K562 (cell line): ENCODE measurements at regions not wholly inside any gene's neighbourhood (a gene's known extent, or its start where the extent isn't known, plus 50 kb on each side); places are given as distances from the start of the nearest gene placed in this dataset.

Source experiments
- ATAC-seq: fragments of 200-7000 bp; cut with Tn5 transposase; 3 replicates; pipeline ENCODE4 v1.9.1; 2020; ENCODE audit warnings: moderate library complexity
- BruUV-seq: library from RNA; stranded (reverse); fragments of 400-500 nt; replicated peaks from 2 replicates; lab custom pipeline; 2021; lab: Mats Ljungman, UMichigan
- CTCF ChIA-PET: fragments of 300-600 bp; formaldehyde crosslinking; extraction: SDS; loops from one replicate; lab custom pipeline; 2021; ENCODE audit warnings: low intra/inter-chr PET ratio; lab: Yijun Ruan, JAX
- POLR2A ChIA-PET: fragments of 300-600, 350-650 bp; sonication (Branson Sonifier 250); formaldehyde crosslinking; extraction: SDS; loops from one replicate; lab custom pipeline; 2021; ENCODE audit warnings: antibody characterized with exemption, inconsistent platforms; lab: Yijun Ruan, JAX
- DNase-seq, 4 experiments: peaks; one replicate each; pipeline versions ENCODE4 v3.0.0 to v3.0.0-alpha.2; 2011 to 2018; ENCODE audit warnings: low spot score in 3 of 4, mixed read lengths in 3 of 4; ENCODE audit errors: extremely low read depth in 1 of 4
- FAIRE-seq: peaks from 2 replicates; lab custom pipeline; 2011; peaks lifted over from hg19 to GRCh38; lab: Jason Lieb, UNC
- H2AFZ ChIP-seq: 2 replicates; pipeline ENCODE4 v1.6.0; 2011; ENCODE audit warnings: low read depth, low read length, control low read depth, inconsistent platforms
- H3K27ac ChIP-seq: fragments of 200-600 bp; 3 replicates; pipeline ENCODE4 v1.8.0; 2011; ENCODE audit warnings: low read depth, mild to moderate bottlenecking, control low read depth, inconsistent platforms, low read length, moderate library complexity, mixed read lengths; ENCODE audit errors: extremely low read depth
- H3K27me3 ChIP-seq, 2 experiments: fragments of 300-600 bp in 1 of 2; 2 replicates in 1 of 2; 3 replicates in 1 of 2; pipeline versions ENCODE4 v1.6.0 to v1.8.0; 2011; ENCODE audit warnings: inconsistent platforms in 2 of 2, low read length in 2 of 2, mild to moderate bottlenecking in 1 of 2, mixed read lengths in 1 of 2, moderate library complexity in 1 of 2; ENCODE audit not compliant: control insufficient read depth in 2 of 2, insufficient read depth in 2 of 2
- H3K36me3 ChIP-seq: fragments of 300-600 bp; 3 replicates; pipeline ENCODE4 v1.8.0; 2011; ENCODE audit warnings: mild to moderate bottlenecking, low read length, inconsistent platforms; ENCODE audit not compliant: control insufficient read depth, insufficient read depth
- H3K4me1 ChIP-seq, 2 experiments: fragments of 200-600 bp in 1 of 2; replicated peaks in 1 of 2; 2 replicates in 1 of 2; 3 replicates in 1 of 2; pipeline versions ENCODE4 v1.5.1 to v1.8.0; 2011; ENCODE audit warnings: inconsistent platforms in 2 of 2, low read length in 2 of 2, mild to moderate bottlenecking in 1 of 2, mixed read lengths in 1 of 2, moderate library complexity in 1 of 2; ENCODE audit not compliant: control insufficient read depth in 2 of 2, insufficient read depth in 2 of 2
- H3K4me2 ChIP-seq: 2 replicates; pipeline ENCODE4 v1.6.1; 2011; ENCODE audit warnings: low read length, control low read depth, inconsistent platforms, mixed read lengths; ENCODE audit not compliant: insufficient read depth
- H3K4me3 ChIP-seq: fragments of 200-600 bp; sonication (generic), shearing (Covaris generic); 2 replicates; pipeline ENCODE4 v1.5.1; 2016; ENCODE audit warnings: control low read depth, inconsistent platforms
- H3K79me2 ChIP-seq: fragments of 200-600 bp; 3 replicates; pipeline ENCODE4 v1.8.0; 2011; ENCODE audit warnings: low read length, inconsistent platforms; ENCODE audit not compliant: control insufficient read depth, insufficient read depth
- H3K9ac ChIP-seq, 2 experiments: 2 replicates each; pipeline versions ENCODE4 v1.6.0 to v1.6.1; 2011; ENCODE audit warnings: low read depth in 2 of 2, low read length in 2 of 2, control low read depth in 1 of 2, inconsistent platforms in 1 of 2, mild to moderate bottlenecking in 1 of 2, mixed read lengths in 1 of 2; ENCODE audit not compliant: insufficient read depth in 1 of 2
- H3K9me1 ChIP-seq: one replicate; pipeline ENCODE4 v1.6.0; 2011; ENCODE audit warnings: inconsistent platforms, mild to moderate bottlenecking, low read length, moderate library complexity; ENCODE audit not compliant: control insufficient read depth, insufficient read depth
- H3K9me3 ChIP-seq: replicated peaks from 2 replicates; pipeline ENCODE4 v1.5.1; 2011; ENCODE audit warnings: low read depth, low read length, inconsistent platforms; ENCODE audit not compliant: control insufficient read depth, insufficient read depth
- H4K20me1 ChIP-seq: replicated peaks from 2 replicates; pipeline ENCODE4 v1.6.1; 2011; ENCODE audit warnings: low read length, inconsistent platforms, mixed read lengths; ENCODE audit not compliant: control insufficient read depth, insufficient read depth
- ATF1 ChIP-seq, 2 experiments: fragments of 450-650 bp in 1 of 2; IDR thresholded peaks; 2 replicates each; pipeline ENCODE4 v1.6.1; 2016; ENCODE audit warnings: missing compliant biosample characterization in 1 of 2, missing genetic modification characterization in 1 of 2
- BMI1 ChIP-seq: fragments of 150-350 bp; IDR thresholded peaks from 2 replicates; pipeline ENCODE4 v1.6.1; 2014; ENCODE audit warnings: low read length
- E2F4 ChIP-seq: sonication (generic); formaldehyde crosslinking; IDR thresholded peaks from 2 replicates; pipeline ENCODE4 v1.8.0; 2022; ENCODE audit warnings: mild to moderate bottlenecking, low read depth, missing genetic modification reagents
- FIP1L1 ChIP-seq: fragments of 200-400 bp; formaldehyde crosslinking; IDR thresholded peaks from 2 replicates; pipeline ENCODE4 v1.6.1; 2018; ENCODE audit warnings: mild to moderate bottlenecking, low read depth, low read length; ENCODE audit not compliant: poor library complexity, severe bottlenecking
- FUS ChIP-seq: fragments of 200-400 bp; formaldehyde crosslinking; optimal IDR thresholded peaks from 2 replicates; pipeline ENCODE3; 2017; ENCODE audit warnings: low read depth, low read length
- HDGF ChIP-seq: fragments of 450-650 bp; IDR thresholded peaks from 2 replicates; pipeline ENCODE4 v1.6.1; 2016
- HLTF ChIP-seq: fragments of 450-650 bp; IDR thresholded peaks from 2 replicates; pipeline ENCODE4 v1.6.1; 2016
- KLF13 ChIP-seq: fragments of 450-650 bp; IDR thresholded peaks from 2 replicates; pipeline ENCODE4 v1.6.1; 2016; ENCODE audit warnings: missing genetic modification characterization, low read depth, mild to moderate bottlenecking, missing compliant biosample characterization, moderate library complexity, borderline replicate concordance
- MBD2 ChIP-seq: sonication (generic); IDR thresholded peaks from 2 replicates; pipeline ENCODE4 v1.6.1; 2016; ENCODE audit warnings: low read depth, borderline replicate concordance
- MYBL2 ChIP-seq, 2 experiments: fragments of 450-650 bp in 1 of 2; sonication (generic) in 1 of 2; formaldehyde crosslinking in 1 of 2; IDR thresholded peaks; 2 replicates each; pipeline versions ENCODE4 v1.6.1 to v1.8.1; 2017 to 2022; ENCODE audit warnings: borderline replicate concordance in 1 of 2, inconsistent platforms in 1 of 2, low read depth in 1 of 2, mild to moderate bottlenecking in 1 of 2, missing genetic modification reagents in 1 of 2, moderate library complexity in 1 of 2
- NR1H2 ChIP-seq: sonication (generic); formaldehyde crosslinking; IDR thresholded peaks from 2 replicates; pipeline ENCODE4 v1.4.0; 2020; ENCODE audit warnings: mild to moderate bottlenecking, missing genetic modification reagents
- SP1 ChIP-seq: sonication (generic); formaldehyde crosslinking; IDR thresholded peaks from 2 replicates; pipeline ENCODE4 v1.8.1; 2022; ENCODE audit warnings: mild to moderate bottlenecking, missing genetic modification reagents
- TRIM24 ChIP-seq, 2 experiments: fragments of 450-650 bp; IDR thresholded peaks; 2 replicates each; pipeline ENCODE4 v1.6.1; 2016
- ZNF12 ChIP-seq: sonication (generic); formaldehyde crosslinking; IDR thresholded peaks from 2 replicates; pipeline ENCODE4 v1.4.0; 2020; ENCODE audit warnings: mild to moderate bottlenecking, missing genetic modification reagents
- ZNF133 ChIP-seq: fragments of 250-450 bp; sonication (Bioruptor Pico); IDR thresholded peaks from 2 replicates; pipeline ENCODE4 v1.4.0; 2020; ENCODE audit warnings: mild to moderate bottlenecking
- WGBS: fragments of 100-300 bp; shearing (Covaris generic); methylation state at CpG from one replicate; pipeline ENCODE4 v1.1.6; 2016; ENCODE audit warnings: low coverage, mixed read lengths; ENCODE audit not compliant: insufficient coverage; ENCODE audit errors: missing lambda C conversion rate; 5-methylcytosine and 5-hydroxymethylcytosine counted together
- in situ Hi-C: fragments of 300-500 bp; cut with MboI; formaldehyde crosslinking; loops from 4 replicates; pipeline ENCODE4 v1.15.0; 2018; ENCODE audit warnings: inconsistent platforms, mixed read lengths
- intact Hi-C: fragments of 100-400 bp; cut with micrococcal nuclease; formaldehyde crosslinking; loops from 2 replicates; pipeline ENCODE4 v1.14.2; 2022
- TF ChIP-seq, protein P1 (sequence below): fragments of 250-450 bp; sonication (Bioruptor Pico); IDR thresholded peaks from 2 replicates; pipeline ENCODE4 v1.4.0; 2020; ENCODE audit warnings: mild to moderate bottlenecking, moderate library complexity, borderline replicate concordance
- TF ChIP-seq, protein P2 (sequence below): sonication (generic); formaldehyde crosslinking; IDR thresholded peaks from 2 replicates; pipeline ENCODE4 v1.8.0; 2023; ENCODE audit warnings: mild to moderate bottlenecking, missing genetic modification reagents

DNA sequence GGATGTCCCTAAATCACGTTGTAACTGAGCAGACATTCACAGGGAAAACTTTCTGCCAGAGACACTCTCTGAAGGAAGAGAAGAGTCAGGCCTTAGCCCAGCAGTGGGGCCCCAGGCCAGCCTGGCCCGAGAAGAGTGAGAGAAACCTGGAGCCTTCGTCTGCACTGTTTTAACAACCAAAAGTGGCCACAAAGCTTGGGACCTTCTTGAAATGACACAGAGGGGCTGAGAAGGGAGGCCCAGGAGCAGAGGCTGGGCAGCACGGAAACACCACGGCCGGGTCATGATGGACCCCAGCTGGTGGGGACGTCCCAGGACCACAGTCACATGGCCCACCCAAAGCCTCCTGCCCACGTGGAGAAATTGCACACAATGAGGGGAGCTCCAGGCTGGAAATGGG, 126.8 kb upstream of the THBS2 start:
- H4K20me1 ChIP-seq = no peaks in the 10 kb centered on the region
- no peak overlapping the region for H2AFZ ChIP-seq
- no peaks in the 10 kb centered on the region for H3K79me2 ChIP-seq
- in situ Hi-C loops = no loop called here
- no peak for ATAC-seq
- H3K4me2 ChIP-seq = no peak overlapping the region
- H3K4me1 ChIP-seq = no peaks in the 10 kb centered on the region
- no peak overlapping the region for H3K27ac ChIP-seq
- H3K27me3 ChIP-seq = peaks cover 25 to 49% of the 10 kb centered on the region in 2 experiments; a peak in 4 of 5 replicates
- FAIRE-seq = no peak
- 2% methylated on average over 8 of the region's 8 CpGs for WGBS
- intact Hi-C loops = no loop called here
- H3K9me1 ChIP-seq = no peaks in the 10 kb centered on the region
- ChIA-PET CTCF (no interaction called here), POLR2A (interaction anchor here (1.0 kb wide), 1 partner anchor 26 kb away, joined by 4 read pairs; no protein-coding TSS in a partner anchor)
- H3K9ac ChIP-seq = peak overlapping the region in 1 of 2 experiments; percentile 50; a peak in 1 of 4 replicates
- no peaks in the 10 kb centered on the region for H3K36me3 ChIP-seq
- no peak overlapping the region for H3K4me3 ChIP-seq
- H3K9me3 ChIP-seq = no peaks in the 10 kb centered on the region
- no peak for DNase-seq
- BruUV-seq = no TSS peak
- TF ChIP-seq FUS (no peak), E2F4 (CRISPR knock-in tag) (no peak), BMI1 (no peak), ZNF12 (CRISPR knock-in tag) (no peak), SP1 (CRISPR knock-in tag) (no peak), ZNF133 (CRISPR knock-in tag) (no peak), HLTF (no peak), HDGF (no peak), KLF13 (tag) (no peak), NR1H2 (CRISPR knock-in tag) (no peak), ATF1 (CRISPR knock-in tag; IDR thresholded peaks at IDR 0.05) (no peak), ATF1 (tag; IDR thresholded peaks at IDR 0.05) (no peak), FIP1L1 (no peak), MYBL2 (IDR thresholded peaks at IDR 0.05; ENCODE audit: low read depth) (no peak), MYBL2 (CRISPR knock-in tag; IDR thresholded peaks at IDR 0.05; ENCODE audit: borderline replicate concordance) (no peak), TRIM24 (IDR thresholded peaks at IDR 0.05) (no peak), MBD2 (no peak)
- TF ChIP-seq, protein P1, sequence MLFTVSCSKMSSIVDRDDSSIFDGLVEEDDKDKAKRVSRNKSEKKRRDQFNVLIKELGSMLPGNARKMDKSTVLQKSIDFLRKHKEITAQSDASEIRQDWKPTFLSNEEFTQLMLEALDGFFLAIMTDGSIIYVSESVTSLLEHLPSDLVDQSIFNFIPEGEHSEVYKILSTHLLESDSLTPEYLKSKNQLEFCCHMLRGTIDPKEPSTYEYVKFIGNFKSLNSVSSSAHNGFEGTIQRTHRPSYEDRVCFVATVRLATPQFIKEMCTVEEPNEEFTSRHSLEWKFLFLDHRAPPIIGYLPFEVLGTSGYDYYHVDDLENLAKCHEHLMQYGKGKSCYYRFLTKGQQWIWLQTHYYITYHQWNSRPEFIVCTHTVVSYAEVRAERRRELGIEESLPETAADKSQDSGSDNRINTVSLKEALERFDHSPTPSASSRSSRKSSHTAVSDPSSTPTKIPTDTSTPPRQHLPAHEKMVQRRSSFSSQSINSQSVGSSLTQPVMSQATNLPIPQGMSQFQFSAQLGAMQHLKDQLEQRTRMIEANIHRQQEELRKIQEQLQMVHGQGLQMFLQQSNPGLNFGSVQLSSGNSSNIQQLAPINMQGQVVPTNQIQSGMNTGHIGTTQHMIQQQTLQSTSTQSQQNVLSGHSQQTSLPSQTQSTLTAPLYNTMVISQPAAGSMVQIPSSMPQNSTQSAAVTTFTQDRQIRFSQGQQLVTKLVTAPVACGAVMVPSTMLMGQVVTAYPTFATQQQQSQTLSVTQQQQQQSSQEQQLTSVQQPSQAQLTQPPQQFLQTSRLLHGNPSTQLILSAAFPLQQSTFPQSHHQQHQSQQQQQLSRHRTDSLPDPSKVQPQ (CRISPR knock-in tag) = no peak
- TF ChIP-seq, protein P2, sequence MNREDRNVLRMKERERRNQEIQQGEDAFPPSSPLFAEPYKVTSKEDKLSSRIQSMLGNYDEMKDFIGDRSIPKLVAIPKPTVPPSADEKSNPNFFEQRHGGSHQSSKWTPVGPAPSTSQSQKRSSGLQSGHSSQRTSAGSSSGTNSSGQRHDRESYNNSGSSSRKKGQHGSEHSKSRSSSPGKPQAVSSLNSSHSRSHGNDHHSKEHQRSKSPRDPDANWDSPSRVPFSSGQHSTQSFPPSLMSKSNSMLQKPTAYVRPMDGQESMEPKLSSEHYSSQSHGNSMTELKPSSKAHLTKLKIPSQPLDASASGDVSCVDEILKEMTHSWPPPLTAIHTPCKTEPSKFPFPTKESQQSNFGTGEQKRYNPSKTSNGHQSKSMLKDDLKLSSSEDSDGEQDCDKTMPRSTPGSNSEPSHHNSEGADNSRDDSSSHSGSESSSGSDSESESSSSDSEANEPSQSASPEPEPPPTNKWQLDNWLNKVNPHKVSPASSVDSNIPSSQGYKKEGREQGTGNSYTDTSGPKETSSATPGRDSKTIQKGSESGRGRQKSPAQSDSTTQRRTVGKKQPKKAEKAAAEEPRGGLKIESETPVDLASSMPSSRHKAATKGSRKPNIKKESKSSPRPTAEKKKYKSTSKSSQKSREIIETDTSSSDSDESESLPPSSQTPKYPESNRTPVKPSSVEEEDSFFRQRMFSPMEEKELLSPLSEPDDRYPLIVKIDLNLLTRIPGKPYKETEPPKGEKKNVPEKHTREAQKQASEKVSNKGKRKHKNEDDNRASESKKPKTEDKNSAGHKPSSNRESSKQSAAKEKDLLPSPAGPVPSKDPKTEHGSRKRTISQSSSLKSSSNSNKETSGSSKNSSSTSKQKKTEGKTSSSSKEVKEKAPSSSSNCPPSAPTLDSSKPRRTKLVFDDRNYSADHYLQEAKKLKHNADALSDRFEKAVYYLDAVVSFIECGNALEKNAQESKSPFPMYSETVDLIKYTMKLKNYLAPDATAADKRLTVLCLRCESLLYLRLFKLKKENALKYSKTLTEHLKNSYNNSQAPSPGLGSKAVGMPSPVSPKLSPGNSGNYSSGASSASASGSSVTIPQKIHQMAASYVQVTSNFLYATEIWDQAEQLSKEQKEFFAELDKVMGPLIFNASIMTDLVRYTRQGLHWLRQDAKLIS (CRISPR knock-in tag) = no peak
